Keratinocyte (primary cell): ENCODE measurements at regions not wholly inside any gene's neighbourhood (a gene's known extent, or its start where the extent isn't known, plus 50 kb on each side); places are given as distances from the start of the nearest gene placed in this dataset.

Experiments used
- CTCF ChIP-seq, 3 experiments: IDR thresholded peaks in 1 of 3; conservative IDR thresholded peaks in 1 of 3; optimal IDR thresholded peaks in 1 of 3; 2 replicates in 2 of 3; 3 replicates in 1 of 3; pipeline versions ENCODE3 to v1.5.1; 2011; ENCODE audit warnings: low read length in 3 of 3, mild to moderate bottlenecking in 3 of 3, moderate library complexity in 2 of 3, control low read depth in 1 of 3, inconsistent platforms in 1 of 3; ENCODE audit not compliant: insufficient read depth in 2 of 3; ENCODE audit errors: extremely low read depth in 1 of 3
- EZH2 ChIP-seq: IDR thresholded peaks from one replicate; pipeline ENCODE4 v1.6.1; 2012; ENCODE audit warnings: inconsistent platforms, mild to moderate bottlenecking, low read length, moderate library complexity

- TF ChIP-seq CTCF (optimal IDR thresholded peaks at IDR 0.05 in 1 of 3, IDR thresholded peaks at IDR 0.05 in 1 of 3, conservative IDR thresholded peaks at IDR 0.05 in 1 of 3; ENCODE audit: extremely low read depth in 1 of 3, insufficient read depth in 2 of 3, low read length in 3 of 3) (no peak), EZH2 (no peak)
These were observed 331.4 kb upstream of the CCDC54 start for GRCh38 chr3:107045791-107046190.
